HFF-Myc (cell line): ENCODE measurements at regions not wholly inside any gene's neighbourhood (a gene's known extent, or its start where the extent isn't known, plus 50 kb on each side); places are given as distances from the start of the nearest gene placed in this dataset.

ENCODE experiments used
- DNase-seq: peaks from one replicate; pipeline ENCODE4 v3.0.0-alpha.2; 2011; ENCODE audit warnings: low read depth; ENCODE audit errors: extremely low read depth
- H3K4me3 ChIP-seq: replicated peaks from 2 replicates; pipeline ENCODE4 v1.5.1; 2011; ENCODE audit warnings: low read depth, mild to moderate bottlenecking, control low read depth, low read length
- CTCF ChIP-seq: IDR thresholded peaks from 2 replicates; pipeline ENCODE4 v1.5.1; 2012; ENCODE audit warnings: mild to moderate bottlenecking, low read depth, low read length, control low read depth; ENCODE audit errors: missing control alignments

- TF ChIP-seq CTCF, result no peak
- DNase-seq, result no peak
- H3K4me3 ChIP-seq, result no peak overlapping the region
Measured at GRCh38 chr5:89276566-89277305, 393.8 kb upstream of the MEF2C start.

DNA sequence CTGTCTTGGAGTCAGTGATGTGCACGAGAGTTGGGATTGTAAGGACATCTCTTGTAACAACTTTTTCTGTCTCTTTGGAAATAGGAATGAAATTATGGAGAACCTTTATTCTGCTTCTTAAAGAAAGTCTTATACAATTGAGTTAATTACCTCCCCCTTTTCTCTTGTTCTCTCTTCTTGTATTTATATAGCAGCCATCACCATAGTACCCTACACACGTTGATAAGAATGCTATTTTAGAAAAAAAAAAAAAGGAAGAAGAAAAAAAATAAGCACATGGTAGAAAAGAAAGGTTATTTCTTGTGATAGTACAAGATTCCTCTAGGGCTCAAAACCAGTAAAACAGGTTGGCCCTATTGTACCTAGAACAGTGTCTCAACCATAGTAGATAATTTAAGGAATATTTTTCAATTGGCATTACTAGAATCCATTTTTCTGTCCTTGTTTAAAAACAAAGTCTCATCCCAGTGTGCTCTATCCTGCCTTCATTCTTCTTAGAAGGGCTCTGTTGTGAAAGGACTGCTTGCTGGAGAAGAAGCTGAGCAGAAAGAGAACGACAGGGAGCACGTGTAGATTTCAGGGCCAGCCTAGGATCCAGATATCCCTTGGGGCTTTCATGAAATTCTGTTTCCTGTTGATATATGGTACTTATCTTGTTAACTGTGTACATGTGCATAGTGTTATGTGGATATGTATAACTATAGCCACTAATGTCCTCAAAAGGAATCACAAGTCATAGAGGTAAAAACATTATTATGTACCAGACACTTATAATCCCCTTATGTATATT, 392.3 kb upstream of the MEF2C start:
- no peak for TF ChIP-seq CTCF
- no peak for DNase-seq
- no peak overlapping the region for H3K4me3 ChIP-seq

DNA sequence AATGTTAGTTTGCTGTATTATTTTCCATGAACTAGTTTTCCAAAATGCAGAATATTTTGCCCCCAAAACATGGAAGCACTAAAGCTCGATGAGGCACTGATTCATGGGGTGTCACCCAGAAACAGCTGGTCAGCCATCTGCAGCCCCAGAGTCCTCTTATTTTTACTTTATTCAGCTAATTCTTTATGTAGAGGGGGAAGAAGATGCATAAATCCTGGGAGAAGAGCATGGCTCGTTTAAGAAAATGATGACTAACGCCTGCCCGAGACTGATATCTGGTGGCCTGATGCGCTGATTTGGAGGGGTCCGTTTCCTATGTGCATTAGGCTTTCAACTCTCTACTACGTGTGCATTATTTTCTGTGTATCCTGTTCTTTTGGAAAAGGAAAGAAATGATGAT, 390.3 kb upstream of the MEF2C start:
- DNase-seq, result no peak
- no peak overlapping the region for H3K4me3 ChIP-seq
- no peak for TF ChIP-seq CTCF

DNA sequence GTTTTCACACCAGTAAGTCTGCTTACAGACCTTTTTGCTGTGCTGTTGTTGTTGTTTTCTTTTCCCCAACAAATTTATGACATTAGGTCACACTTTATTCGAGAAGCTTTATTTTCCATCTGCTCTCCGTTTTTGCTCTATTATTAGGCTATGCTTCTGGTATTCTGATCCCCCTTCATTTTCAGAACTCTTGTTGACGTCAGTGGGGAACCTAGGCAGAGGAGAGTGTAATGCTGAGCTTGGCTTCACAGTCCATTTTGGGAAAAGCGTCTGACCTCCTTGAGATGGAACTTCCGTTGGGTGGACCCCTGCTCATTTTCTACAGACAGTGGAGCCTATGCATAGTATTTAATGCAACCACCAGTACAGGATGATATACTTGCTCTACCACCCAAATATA, 387.9 kb upstream of the MEF2C start:
- no peak for DNase-seq
- no peak for TF ChIP-seq CTCF
- no peak overlapping the region for H3K4me3 ChIP-seq

- no peak for DNase-seq
- no peak for TF ChIP-seq CTCF
- no peak overlapping the region for H3K4me3 ChIP-seq
Measured at GRCh38 chr5:89269721-89270120, 386.7 kb upstream of the MEF2C start.

DNA sequence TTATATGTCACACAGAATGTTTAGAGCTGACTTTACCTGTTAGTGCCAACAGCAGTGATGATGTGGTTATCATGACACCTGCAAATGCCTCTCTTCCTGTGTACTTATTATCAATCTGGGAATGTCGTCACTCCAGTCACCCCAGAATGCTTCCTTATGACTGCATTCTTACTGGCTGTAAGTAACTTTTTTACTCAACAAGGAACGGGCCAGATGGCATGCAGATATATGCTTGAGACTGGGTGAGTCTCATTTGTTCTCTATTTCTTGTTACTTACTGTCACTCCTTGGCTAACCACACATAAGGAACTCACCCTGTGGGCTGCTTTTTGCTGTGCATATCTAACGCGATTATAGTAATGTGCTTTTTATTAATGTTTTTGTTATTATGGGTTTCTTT, 385.5 kb upstream of the MEF2C start:
- no peak for DNase-seq
- H3K4me3 ChIP-seq, result no peak overlapping the region
- TF ChIP-seq CTCF, result no peak

GRCh38 chr5:89267788-89268187, 384.8 kb upstream of the MEF2C start:
- H3K4me3 ChIP-seq, result no peak overlapping the region
- no peak for DNase-seq

More at GRCh38 chr5:89267788-89268187, 384.8 kb upstream of the MEF2C start:
- TF ChIP-seq CTCF, result no peak
